ENCODE measurements at regions not wholly inside any gene's neighbourhood (a gene's known extent, or its start where the extent isn't known, plus 50 kb on each side); places are given as distances from the start of the nearest gene placed in this dataset.
A peak's percentile ranks its signal among the peaks of the same experiment; 100 is the strongest.

GRCh38 chr4:163895378-163896005 lies 401.0 kb downstream of the TMA16 start:
- Mint-ChIP-seq H3K36me3 (ENCODE audit: insufficient read depth) (no peaks in the 10 kb centered on the region), H3K9me3 (ENCODE audit: low read depth) (peaks cover 9% of the 10 kb centered on the region), H3K4me3 (ENCODE audit: low read depth) (no peak overlapping the region), H3K4me1 (ENCODE audit: low read depth) (peaks cover 2% of the 10 kb centered on the region), H3K27me3 (no peaks in the 10 kb centered on the region), H3K27ac (no peak overlapping the region)
- TF ChIP-seq, protein P1, sequence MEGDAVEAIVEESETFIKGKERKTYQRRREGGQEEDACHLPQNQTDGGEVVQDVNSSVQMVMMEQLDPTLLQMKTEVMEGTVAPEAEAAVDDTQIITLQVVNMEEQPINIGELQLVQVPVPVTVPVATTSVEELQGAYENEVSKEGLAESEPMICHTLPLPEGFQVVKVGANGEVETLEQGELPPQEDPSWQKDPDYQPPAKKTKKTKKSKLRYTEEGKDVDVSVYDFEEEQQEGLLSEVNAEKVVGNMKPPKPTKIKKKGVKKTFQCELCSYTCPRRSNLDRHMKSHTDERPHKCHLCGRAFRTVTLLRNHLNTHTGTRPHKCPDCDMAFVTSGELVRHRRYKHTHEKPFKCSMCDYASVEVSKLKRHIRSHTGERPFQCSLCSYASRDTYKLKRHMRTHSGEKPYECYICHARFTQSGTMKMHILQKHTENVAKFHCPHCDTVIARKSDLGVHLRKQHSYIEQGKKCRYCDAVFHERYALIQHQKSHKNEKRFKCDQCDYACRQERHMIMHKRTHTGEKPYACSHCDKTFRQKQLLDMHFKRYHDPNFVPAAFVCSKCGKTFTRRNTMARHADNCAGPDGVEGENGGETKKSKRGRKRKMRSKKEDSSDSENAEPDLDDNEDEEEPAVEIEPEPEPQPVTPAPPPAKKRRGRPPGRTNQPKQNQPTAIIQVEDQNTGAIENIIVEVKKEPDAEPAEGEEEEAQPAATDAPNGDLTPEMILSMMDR (IDR thresholded peaks at IDR 0.05; ENCODE audit: unreplicated experiment): no peak
- DNase-seq (ENCODE audit: low spot score, unreplicated experiment): no peak

- Mint-ChIP-seq H3K9me3 (ENCODE audit: low read depth) (peaks cover 9% of the 10 kb centered on the region), H3K4me1 (ENCODE audit: low read depth) (peaks cover 6% of the 10 kb centered on the region), H3K36me3 (ENCODE audit: insufficient read depth) (no peaks in the 10 kb centered on the region), H3K27me3 (peaks cover 6% of the 10 kb centered on the region), H3K4me3 (ENCODE audit: low read depth) (no peak overlapping the region), H3K27ac (no peak overlapping the region)
- no peak for DNase-seq (ENCODE audit: low spot score, unreplicated experiment)
- TF ChIP-seq, protein P1 (IDR thresholded peaks at IDR 0.05; ENCODE audit: unreplicated experiment): peak; percentile 21
Observed at GRCh38 chr4:163901319-163901718, 406.8 kb downstream of the TMA16 start.

GRCh38 chr4:163902417-163902816 lies 407.9 kb downstream of the TMA16 start:
- Mint-ChIP-seq H3K9me3 (ENCODE audit: low read depth) (peaks cover 6% of the 10 kb centered on the region), H3K4me3 (ENCODE audit: low read depth) (no peak overlapping the region), H3K27me3 (peaks cover 6% of the 10 kb centered on the region), H3K27ac (no peak overlapping the region), H3K4me1 (ENCODE audit: low read depth) (peaks cover 6% of the 10 kb centered on the region), H3K36me3 (ENCODE audit: insufficient read depth) (no peaks in the 10 kb centered on the region)
- TF ChIP-seq, protein P1 (IDR thresholded peaks at IDR 0.05; ENCODE audit: unreplicated experiment): no peak
- DNase-seq (ENCODE audit: low spot score, unreplicated experiment): no peak

DNA sequence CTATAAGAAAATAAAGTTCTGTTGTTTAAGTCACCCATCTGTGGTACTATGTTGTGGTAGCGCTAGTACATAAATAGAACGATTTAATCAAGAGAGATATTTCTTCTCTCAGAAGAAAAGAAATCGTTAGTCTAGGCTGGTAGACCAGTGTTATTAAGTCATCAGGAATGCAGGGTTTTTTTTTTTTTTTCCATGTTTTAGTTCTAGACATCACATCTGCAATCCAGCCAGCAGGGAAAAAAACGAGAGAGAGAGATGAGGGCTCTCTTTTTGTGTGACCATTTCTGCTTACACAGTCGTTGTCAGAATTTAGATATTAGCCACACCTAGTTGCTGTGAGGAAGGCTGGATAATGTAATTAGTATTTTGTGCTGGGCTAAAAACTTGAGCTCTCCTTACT lies 417.4 kb downstream of the TMA16 start:
- no peaks in the 10 kb centered on the region for H3K9me3 Mint-ChIP-seq (ENCODE audit: low read depth)
- DNase-seq (ENCODE audit: low spot score, unreplicated experiment): no peak
- no peak overlapping the region for H3K27ac Mint-ChIP-seq
- TF ChIP-seq, protein P1 (IDR thresholded peaks at IDR 0.05; ENCODE audit: unreplicated experiment): no peak
- H3K27me3 Mint-ChIP-seq: no peaks in the 10 kb centered on the region
- peaks cover 3% of the 10 kb centered on the region for H3K4me1 Mint-ChIP-seq (ENCODE audit: low read depth)
- H3K4me3 Mint-ChIP-seq (ENCODE audit: low read depth): no peak overlapping the region
- H3K36me3 Mint-ChIP-seq (ENCODE audit: insufficient read depth): no peaks in the 10 kb centered on the region

DNA sequence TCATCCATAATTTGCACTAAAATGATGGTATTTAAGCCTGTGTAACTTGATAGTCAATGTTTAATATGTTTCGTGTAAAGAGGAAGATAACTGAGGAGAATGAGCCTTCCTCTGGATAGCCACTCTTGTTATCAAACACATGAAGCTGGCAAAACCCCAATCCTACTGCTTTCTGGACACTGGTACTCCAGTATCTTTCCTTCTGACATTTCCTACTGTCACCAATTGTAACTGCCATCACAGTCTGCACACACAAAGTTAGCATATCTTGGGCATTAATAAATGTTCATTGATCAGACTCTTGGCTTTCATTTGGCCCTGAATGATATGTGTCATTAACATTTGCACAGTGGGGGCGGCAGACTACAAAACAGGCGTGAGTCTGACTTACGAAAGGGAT lies 419.1 kb downstream of the TMA16 start:
- Mint-ChIP-seq H3K36me3 (ENCODE audit: insufficient read depth) (no peaks in the 10 kb centered on the region), H3K4me3 (ENCODE audit: low read depth) (no peak overlapping the region), H3K9me3 (ENCODE audit: low read depth) (no peaks in the 10 kb centered on the region), H3K27me3 (no peaks in the 10 kb centered on the region), H3K27ac (no peak overlapping the region), H3K4me1 (ENCODE audit: low read depth) (no peaks in the 10 kb centered on the region)
- DNase-seq (ENCODE audit: low spot score, unreplicated experiment): no peak
- TF ChIP-seq, protein P1 (IDR thresholded peaks at IDR 0.05; ENCODE audit: unreplicated experiment): no peak
